ENCODE measurements at regions not wholly inside any gene's neighbourhood (a gene's known extent, or its start where the extent isn't known, plus 50 kb on each side); places are given as distances from the start of the nearest gene placed in this dataset.

- Mint-ChIP-seq H3K9me3 (no peaks in the 10 kb centered on the region), H3K27ac (peak overlapping the region; percentile 1), H3K27me3 (ENCODE audit: insufficient read depth) (no peaks in the 10 kb centered on the region), H3K4me1 (ENCODE audit: low read depth) (peaks cover 13% of the 10 kb centered on the region), H3K4me3 (no peak overlapping the region), H3K36me3 (ENCODE audit: low read depth) (no peaks in the 10 kb centered on the region)
- intact Hi-C loops (cut with micrococcal nuclease) = no loop called here
- no peak for DNase-seq (ENCODE audit: low spot score)
Observed at GRCh38 chrX:39752815-39753214, 344.9 kb downstream of the BCOR start.

GRCh38 chrX:39753293-39753996 lies 344.3 kb downstream of the BCOR start:
- no peak for DNase-seq (ENCODE audit: low spot score)
- intact Hi-C loops (cut with micrococcal nuclease) = no loop called here
- H3K27ac Mint-ChIP-seq = peak overlapping the region; percentile 1
- H3K4me1 Mint-ChIP-seq (ENCODE audit: low read depth) = peaks cover 13% of the 10 kb centered on the region
- no peak overlapping the region for H3K4me3 Mint-ChIP-seq
- no peaks in the 10 kb centered on the region for H3K9me3 Mint-ChIP-seq
- H3K36me3 Mint-ChIP-seq (ENCODE audit: low read depth) = no peaks in the 10 kb centered on the region
- no peaks in the 10 kb centered on the region for H3K27me3 Mint-ChIP-seq (ENCODE audit: insufficient read depth)

- no peak overlapping the region for H3K27ac Mint-ChIP-seq
- H3K4me1 Mint-ChIP-seq (ENCODE audit: low read depth) = peaks cover 13% of the 10 kb centered on the region
- intact Hi-C loops (cut with micrococcal nuclease) = no loop called here
- no peaks in the 10 kb centered on the region for H3K27me3 Mint-ChIP-seq (ENCODE audit: insufficient read depth)
- DNase-seq (ENCODE audit: low spot score) = no peak
- H3K4me3 Mint-ChIP-seq = no peak overlapping the region
- H3K36me3 Mint-ChIP-seq (ENCODE audit: low read depth) = no peaks in the 10 kb centered on the region
- no peaks in the 10 kb centered on the region for H3K9me3 Mint-ChIP-seq
Observed at GRCh38 chrX:39755143-39756032, 342.4 kb downstream of the BCOR start.

- Mint-ChIP-seq H3K27ac (no peak overlapping the region), H3K27me3 (ENCODE audit: insufficient read depth) (no peaks in the 10 kb centered on the region), H3K4me3 (no peak overlapping the region), H3K9me3 (no peaks in the 10 kb centered on the region), H3K36me3 (ENCODE audit: low read depth) (no peaks in the 10 kb centered on the region), H3K4me1 (ENCODE audit: low read depth) (peaks cover 16% of the 10 kb centered on the region)
- intact Hi-C loops (cut with micrococcal nuclease) = no loop called here
- DNase-seq (ENCODE audit: low spot score) = no peak
Observed at GRCh38 chrX:39756086-39756883, 341.5 kb downstream of the BCOR start.

- Mint-ChIP-seq H3K36me3 (ENCODE audit: low read depth) (no peaks in the 10 kb centered on the region), H3K9me3 (no peaks in the 10 kb centered on the region), H3K4me1 (ENCODE audit: low read depth) (peaks cover 24% of the 10 kb centered on the region), H3K4me3 (no peak overlapping the region), H3K27me3 (ENCODE audit: insufficient read depth) (no peaks in the 10 kb centered on the region), H3K27ac (no peak overlapping the region)
- intact Hi-C loops (cut with micrococcal nuclease) = no loop called here
- no peak for DNase-seq (ENCODE audit: low spot score)
Observed at GRCh38 chrX:39757971-39758370, 339.8 kb downstream of the BCOR start.

GRCh38 chrX:39758791-39759525 lies 338.8 kb downstream of the BCOR start:
- no peaks in the 10 kb centered on the region for H3K36me3 Mint-ChIP-seq (ENCODE audit: low read depth)
- intact Hi-C loops (cut with micrococcal nuclease) = no loop called here

GRCh38 chrX:39759526-39760224 lies 338.1 kb downstream of the BCOR start:
- no peak overlapping the region for H3K27ac Mint-ChIP-seq
- no peak for DNase-seq (ENCODE audit: low spot score)

More at GRCh38 chrX:39758791-39759525, 338.8 kb downstream of the BCOR start:
- H3K9me3 Mint-ChIP-seq = no peaks in the 10 kb centered on the region
- peaks cover 18% of the 10 kb centered on the region for H3K4me1 Mint-ChIP-seq (ENCODE audit: low read depth)
- no peak overlapping the region for H3K4me3 Mint-ChIP-seq
- DNase-seq (ENCODE audit: low spot score) = no peak
- H3K27me3 Mint-ChIP-seq (ENCODE audit: insufficient read depth) = no peaks in the 10 kb centered on the region
- no peak overlapping the region for H3K27ac Mint-ChIP-seq

GRCh38 chrX:39760930-39761329 lies 336.8 kb downstream of the BCOR start:
- Mint-ChIP-seq H3K4me3 (peak overlapping the region; percentile 61), H3K27me3 (ENCODE audit: insufficient read depth) (no peaks in the 10 kb centered on the region), H3K4me1 (ENCODE audit: low read depth) (peaks cover 24% of the 10 kb centered on the region), H3K27ac (peak overlapping the region; percentile 91), H3K9me3 (no peaks in the 10 kb centered on the region), H3K36me3 (ENCODE audit: low read depth) (no peaks in the 10 kb centered on the region)
- no peak for DNase-seq (ENCODE audit: low spot score)
- intact Hi-C loops (cut with micrococcal nuclease) = loop anchor here (1.0 kb wide), 2 partner anchors 11 to 94 kb away; no protein-coding TSS in a partner anchor

More at GRCh38 chrX:39759526-39760224, 338.1 kb downstream of the BCOR start:
- H3K27me3 Mint-ChIP-seq (ENCODE audit: insufficient read depth) = no peaks in the 10 kb centered on the region
- H3K4me3 Mint-ChIP-seq = no peak overlapping the region
- intact Hi-C loops (cut with micrococcal nuclease) = no loop called here
- H3K4me1 Mint-ChIP-seq (ENCODE audit: low read depth) = peaks cover 18% of the 10 kb centered on the region
- H3K9me3 Mint-ChIP-seq = no peaks in the 10 kb centered on the region
- no peaks in the 10 kb centered on the region for H3K36me3 Mint-ChIP-seq (ENCODE audit: low read depth)

GRCh38 chrX:39762266-39762841 lies 335.4 kb downstream of the BCOR start:
- intact Hi-C loops (cut with micrococcal nuclease) = no loop called here
- H3K27ac Mint-ChIP-seq = peak overlapping the region; percentile 14
- no peaks in the 10 kb centered on the region for H3K36me3 Mint-ChIP-seq (ENCODE audit: low read depth)
- H3K9me3 Mint-ChIP-seq = no peaks in the 10 kb centered on the region
- no peak overlapping the region for H3K4me3 Mint-ChIP-seq
- H3K27me3 Mint-ChIP-seq (ENCODE audit: insufficient read depth) = no peaks in the 10 kb centered on the region
- peaks cover 32% of the 10 kb centered on the region for H3K4me1 Mint-ChIP-seq (ENCODE audit: low read depth)
- no peak for DNase-seq (ENCODE audit: low spot score)

- Mint-ChIP-seq H3K4me1 (ENCODE audit: low read depth) (peaks cover 32% of the 10 kb centered on the region), H3K9me3 (no peaks in the 10 kb centered on the region), H3K27me3 (ENCODE audit: insufficient read depth) (no peaks in the 10 kb centered on the region), H3K27ac (no peak overlapping the region), H3K4me3 (no peak overlapping the region), H3K36me3 (ENCODE audit: low read depth) (no peaks in the 10 kb centered on the region)
- intact Hi-C loops (cut with micrococcal nuclease) = no loop called here
- no peak for DNase-seq (ENCODE audit: low spot score)
Observed at GRCh38 chrX:39764441-39764914, 333.3 kb downstream of the BCOR start.

- Mint-ChIP-seq H3K4me1 (ENCODE audit: low read depth) (peaks cover 34% of the 10 kb centered on the region), H3K27me3 (ENCODE audit: insufficient read depth) (no peaks in the 10 kb centered on the region), H3K27ac (peak overlapping the region; percentile 91), H3K36me3 (ENCODE audit: low read depth) (no peaks in the 10 kb centered on the region), H3K9me3 (no peaks in the 10 kb centered on the region), H3K4me3 (peak overlapping the region; percentile 22)
- no peak for DNase-seq (ENCODE audit: low spot score)
- intact Hi-C loops (cut with micrococcal nuclease) = no loop called here
Observed at GRCh38 chrX:39765327-39765726, 332.4 kb downstream of the BCOR start.
